ENCODE measurements at regions not wholly inside any gene's neighbourhood (a gene's known extent, or its start where the extent isn't known, plus 50 kb on each side); places are given as distances from the start of the nearest gene placed in this dataset.
"Not testable (repeated sequence)": the region's sequence is repeated elsewhere in the genome, so short reads cannot be mapped to it uniquely, and the experiment has no call there.

- no peaks in the 10 kb centered on the region for H3K27me3 Mint-ChIP-seq (ENCODE audit: low read depth)
- no peak for TF ChIP-seq ATF1 (CRISPR knock-in tag; IDR thresholded peaks at IDR 0.05)
- TF ChIP-seq ZBTB43 (CRISPR knock-in tag; IDR thresholded peaks at IDR 0.05) = no peak
- TF ChIP-seq MYBL2 (CRISPR knock-in tag; IDR thresholded peaks at IDR 0.05) = no peak
- TF ChIP-seq PREB (CRISPR knock-in tag; IDR thresholded peaks at IDR 0.05; ENCODE audit: borderline replicate concordance) = no peak
- TF ChIP-seq AFF4 (CRISPR knock-in tag; IDR thresholded peaks at IDR 0.05; ENCODE audit: borderline replicate concordance) = no peak
- no peak for TF ChIP-seq SP1 (CRISPR knock-in tag; conservative IDR thresholded peaks at IDR 0.05)
- no peak for TF ChIP-seq GTF2I (CRISPR knock-in tag; conservative IDR thresholded peaks at IDR 0.05)
- TF ChIP-seq NFATC4 (CRISPR knock-in tag; IDR thresholded peaks at IDR 0.05) = no peak
- TF ChIP-seq PRDM15 (CRISPR knock-in tag; IDR thresholded peaks at IDR 0.05) = no peak
- no peak for TF ChIP-seq ZNF512 (CRISPR knock-in tag; IDR thresholded peaks at IDR 0.05; ENCODE audit: borderline replicate concordance)
- TF ChIP-seq ESRRA (CRISPR knock-in tag; IDR thresholded peaks at IDR 0.05; ENCODE audit: borderline replicate concordance) = no peak
- no peak for TF ChIP-seq EMX1 (CRISPR knock-in tag; IDR thresholded peaks at IDR 0.05)
- no peak for TF ChIP-seq NR1H2 (CRISPR knock-in tag; IDR thresholded peaks at IDR 0.05)
- TF ChIP-seq PRRX2 (CRISPR knock-in tag; IDR thresholded peaks at IDR 0.05) = no peak
- no peak overlapping the region for H3K4me3 Mint-ChIP-seq
- H3K27ac Mint-ChIP-seq = no peak overlapping the region
- ChIA-PET POLR2A (no interaction called here), CTCF (no interaction called here)
- H3K9me3 Mint-ChIP-seq = 0 out of 2 replicates have a peak, but pooled peaks cover 3% of the 10 kb centered on the region
- ATAC-seq = no peak
- no peaks in the 10 kb centered on the region for H3K4me1 Mint-ChIP-seq
- no peaks in the 10 kb centered on the region for H3K36me3 Mint-ChIP-seq
- DNase-seq (ENCODE audit: low spot score) = no peak
Observed at GRCh38 chr21:27769763-27770162, 802.9 kb upstream of the ADAMTS5 start.

- ATAC-seq; H3K4me3 Mint-ChIP-seq; H3K27ac Mint-ChIP-seq; H3K9me3 Mint-ChIP-seq; H3K36me3 Mint-ChIP-seq; CTCF ChIA-PET; H3K4me1 Mint-ChIP-seq; DNase-seq (ENCODE audit: low spot score); POLR2A ChIA-PET; H3K27me3 Mint-ChIP-seq (ENCODE audit: low read depth): not testable (repeated sequence)
Observed at GRCh38 chr21:27768046-27768637, 801.3 kb upstream of the ADAMTS5 start.
